ENCODE measurements at regions not wholly inside any gene's neighbourhood (a gene's known extent, or its start where the extent isn't known, plus 50 kb on each side); places are given as distances from the start of the nearest gene placed in this dataset.

DNA sequence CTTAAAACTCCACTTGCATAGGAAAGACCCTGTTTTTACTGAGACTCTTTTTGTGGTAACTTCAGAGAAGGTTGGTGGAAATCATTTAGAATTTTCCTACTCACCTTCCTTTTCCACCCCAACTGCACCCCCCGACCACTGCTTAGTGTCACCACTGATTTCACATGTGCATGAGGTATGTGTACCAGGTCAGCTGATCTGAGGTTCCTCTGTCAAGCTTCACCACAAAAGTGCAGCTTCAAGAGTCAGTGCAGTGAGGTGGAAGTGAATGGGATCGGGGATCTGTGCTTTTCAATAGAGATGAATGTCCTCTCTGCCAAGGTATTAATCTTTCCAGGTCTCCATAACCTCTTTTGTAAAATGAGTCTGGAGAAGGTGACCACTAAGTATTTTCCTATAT is 260.5 kb upstream of the WWC1 start:
- H3K36me3 ChIP-seq (ENCODE audit: insufficient read depth, low read length) = no peaks in the 10 kb centered on the region
- DNase-seq (ENCODE audit: low spot score) = no peak
- H4K20me1 ChIP-seq (ENCODE audit: insufficient read depth, low read length) = no peaks in the 10 kb centered on the region
- ChIA-PET POLR2A (no interaction called here), CTCF (ENCODE audit: unreplicated experiment) (no interaction called here)
- intact Hi-C loops (cut with micrococcal nuclease; ENCODE audit: unreplicated experiment) = no loop called here
- no peaks in the 10 kb centered on the region for H3K79me2 ChIP-seq (ENCODE audit: insufficient read depth, low read depth, low read length)
- TF ChIP-seq EZH2phosphoT487 (IDR thresholded peaks at IDR 0.05; ENCODE audit: borderline replicate concordance, low read depth, low read length) = no peak
- TF ChIP-seq, protein P1, sequence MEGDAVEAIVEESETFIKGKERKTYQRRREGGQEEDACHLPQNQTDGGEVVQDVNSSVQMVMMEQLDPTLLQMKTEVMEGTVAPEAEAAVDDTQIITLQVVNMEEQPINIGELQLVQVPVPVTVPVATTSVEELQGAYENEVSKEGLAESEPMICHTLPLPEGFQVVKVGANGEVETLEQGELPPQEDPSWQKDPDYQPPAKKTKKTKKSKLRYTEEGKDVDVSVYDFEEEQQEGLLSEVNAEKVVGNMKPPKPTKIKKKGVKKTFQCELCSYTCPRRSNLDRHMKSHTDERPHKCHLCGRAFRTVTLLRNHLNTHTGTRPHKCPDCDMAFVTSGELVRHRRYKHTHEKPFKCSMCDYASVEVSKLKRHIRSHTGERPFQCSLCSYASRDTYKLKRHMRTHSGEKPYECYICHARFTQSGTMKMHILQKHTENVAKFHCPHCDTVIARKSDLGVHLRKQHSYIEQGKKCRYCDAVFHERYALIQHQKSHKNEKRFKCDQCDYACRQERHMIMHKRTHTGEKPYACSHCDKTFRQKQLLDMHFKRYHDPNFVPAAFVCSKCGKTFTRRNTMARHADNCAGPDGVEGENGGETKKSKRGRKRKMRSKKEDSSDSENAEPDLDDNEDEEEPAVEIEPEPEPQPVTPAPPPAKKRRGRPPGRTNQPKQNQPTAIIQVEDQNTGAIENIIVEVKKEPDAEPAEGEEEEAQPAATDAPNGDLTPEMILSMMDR (conservative IDR thresholded peaks at IDR 0.05; ENCODE audit: low read length) = no peak
- no peaks in the 10 kb centered on the region for H3K9me2 ChIP-seq (ENCODE audit: insufficient read depth, low read length)
- no peak overlapping the region for H3K4me3 ChIP-seq (ENCODE audit: low read depth, low read length, poor library complexity, severe bottlenecking)
- H2AFZ ChIP-seq (ENCODE audit: low read length) = no peak overlapping the region
- no peak overlapping the region for H3K4me2 ChIP-seq (ENCODE audit: low read length)
- no peaks in the 10 kb centered on the region for H3K9me3 ChIP-seq (ENCODE audit: low read length)
- no peak overlapping the region for H3K27ac ChIP-seq (ENCODE audit: low read depth, low read length, poor library complexity, severe bottlenecking)
- no peaks in the 10 kb centered on the region for H3K4me1 ChIP-seq (ENCODE audit: insufficient read depth, low read length, poor library complexity, severe bottlenecking)
- BruUV-seq (replicated peaks) = no TSS peak

DNA sequence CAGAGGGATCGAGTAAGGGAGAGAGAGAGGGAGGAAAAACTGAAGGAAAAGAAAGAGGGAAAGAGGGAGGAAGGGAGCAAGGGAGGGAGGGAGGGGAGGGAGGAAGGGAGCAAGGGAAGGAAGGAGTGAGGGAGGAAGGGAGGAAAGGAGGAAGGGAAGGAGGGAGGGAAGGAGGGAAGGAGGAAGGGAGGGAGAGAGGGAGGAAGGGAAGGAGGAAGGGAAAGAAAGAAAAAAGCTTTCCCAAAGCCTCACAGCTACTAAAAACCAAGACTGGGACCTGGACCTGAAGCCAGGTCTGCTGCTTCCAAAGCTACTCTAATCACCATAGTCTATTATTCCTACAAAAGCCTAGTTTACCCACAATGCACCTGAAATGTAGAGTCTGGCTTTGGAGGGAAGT is 259.8 kb upstream of the WWC1 start:
- ChIA-PET CTCF (ENCODE audit: unreplicated experiment) (no interaction called here), POLR2A (no interaction called here)
- Histone ChIP-seq H3K9me2 (ENCODE audit: insufficient read depth, low read length) (no peaks in the 10 kb centered on the region), H3K36me3 (ENCODE audit: insufficient read depth, low read length) (no peaks in the 10 kb centered on the region), H2AFZ (ENCODE audit: low read length) (no peak overlapping the region), H3K27ac (ENCODE audit: low read depth, low read length, poor library complexity, severe bottlenecking) (no peak overlapping the region), H3K4me2 (ENCODE audit: low read length) (no peak overlapping the region), H3K9me3 (ENCODE audit: low read length) (no peaks in the 10 kb centered on the region), H3K4me3 (ENCODE audit: low read depth, low read length, poor library complexity, severe bottlenecking) (no peak overlapping the region), H4K20me1 (ENCODE audit: insufficient read depth, low read length) (no peaks in the 10 kb centered on the region), H3K79me2 (ENCODE audit: insufficient read depth, low read depth, low read length) (no peaks in the 10 kb centered on the region), H3K4me1 (ENCODE audit: insufficient read depth, low read length, poor library complexity, severe bottlenecking) (no peaks in the 10 kb centered on the region)
- intact Hi-C loops (cut with micrococcal nuclease; ENCODE audit: unreplicated experiment) = no loop called here
- no peak for TF ChIP-seq EZH2phosphoT487 (IDR thresholded peaks at IDR 0.05; ENCODE audit: borderline replicate concordance, low read depth, low read length)
- TF ChIP-seq, protein P1 (conservative IDR thresholded peaks at IDR 0.05; ENCODE audit: low read length) = no peak
- no TSS peak for BruUV-seq (replicated peaks)
- DNase-seq (ENCODE audit: low spot score) = no peak

DNA sequence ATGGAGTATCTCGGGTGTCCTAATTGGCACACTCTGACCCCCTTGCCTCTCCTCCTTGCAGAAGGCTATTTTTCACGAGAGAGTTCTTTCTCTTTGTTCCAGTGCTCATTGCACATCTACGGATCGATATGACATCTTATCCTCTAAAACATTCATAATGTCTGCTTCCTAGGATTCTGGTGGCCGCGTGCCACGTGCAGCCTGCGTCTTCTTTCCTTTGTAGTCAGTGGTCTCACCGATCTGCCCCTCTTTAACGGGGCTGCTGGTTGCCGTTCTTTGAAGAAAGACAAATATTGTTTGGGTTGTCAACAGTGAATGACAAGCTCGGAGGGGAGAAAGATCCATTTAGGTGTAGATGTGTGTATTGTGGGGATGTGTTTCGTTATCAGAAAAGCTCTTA is 252.4 kb upstream of the WWC1 start:
- ChIA-PET CTCF (ENCODE audit: unreplicated experiment) (no interaction called here), POLR2A (no interaction called here)
- H3K79me2 ChIP-seq (ENCODE audit: insufficient read depth, low read depth, low read length) = no peaks in the 10 kb centered on the region
- intact Hi-C loops (cut with micrococcal nuclease; ENCODE audit: unreplicated experiment) = no loop called here
- H4K20me1 ChIP-seq (ENCODE audit: insufficient read depth, low read length) = no peaks in the 10 kb centered on the region
- no peak overlapping the region for H3K4me3 ChIP-seq (ENCODE audit: low read depth, low read length, poor library complexity, severe bottlenecking)
- H3K36me3 ChIP-seq (ENCODE audit: insufficient read depth, low read length) = no peaks in the 10 kb centered on the region
- H3K9me3 ChIP-seq (ENCODE audit: low read length) = no peaks in the 10 kb centered on the region
- H3K27ac ChIP-seq (ENCODE audit: low read depth, low read length, poor library complexity, severe bottlenecking) = no peak overlapping the region
- no peak for DNase-seq (ENCODE audit: low spot score)
- H3K9me2 ChIP-seq (ENCODE audit: insufficient read depth, low read length) = no peaks in the 10 kb centered on the region
- no peak overlapping the region for H3K4me2 ChIP-seq (ENCODE audit: low read length)
- TF ChIP-seq, protein P1 (conservative IDR thresholded peaks at IDR 0.05; ENCODE audit: low read length) = no peak
- TF ChIP-seq EZH2phosphoT487 (IDR thresholded peaks at IDR 0.05; ENCODE audit: borderline replicate concordance, low read depth, low read length) = no peak
- BruUV-seq (replicated peaks) = no TSS peak
- no peaks in the 10 kb centered on the region for H3K4me1 ChIP-seq (ENCODE audit: insufficient read depth, low read length, poor library complexity, severe bottlenecking)
- H2AFZ ChIP-seq (ENCODE audit: low read length) = no peak overlapping the region
